ENCODE measurements at regions not wholly inside any gene's neighbourhood (a gene's known extent, or its start where the extent isn't known, plus 50 kb on each side); places are given as distances from the start of the nearest gene placed in this dataset.

- no peak for TF ChIP-seq CTCF (IDR thresholded peaks at IDR 0.05)
- TF ChIP-seq USF2 (CRISPR knock-in tag; IDR thresholded peaks at IDR 0.05) = no peak
- no peak for TF ChIP-seq USF1 (CRISPR knock-in tag; IDR thresholded peaks at IDR 0.05)
- TF ChIP-seq CREM (CRISPR knock-in tag; IDR thresholded peaks at IDR 0.05) = no peak
- no peak for TF ChIP-seq NFE2L1 (CRISPR knock-in tag; IDR thresholded peaks at IDR 0.05)
- TF ChIP-seq FOXJ3 (CRISPR knock-in tag; IDR thresholded peaks at IDR 0.05; ENCODE audit: borderline replicate concordance) = no peak
- no peak for TF ChIP-seq ZNF121 (CRISPR knock-in tag; IDR thresholded peaks at IDR 0.05)
- no peak for TF ChIP-seq TEAD4 (CRISPR knock-in tag; IDR thresholded peaks at IDR 0.05)
- no peak for TF ChIP-seq ATF3 (CRISPR knock-in tag; conservative IDR thresholded peaks at IDR 0.05)
Measured at GRCh38 chr13:62924395-62924794, 1508.7 kb upstream of the PCDH20 start.
